ENCODE measurements at regions not wholly inside any gene's neighbourhood (a gene's known extent, or its start where the extent isn't known, plus 50 kb on each side); places are given as distances from the start of the nearest gene placed in this dataset.

DNA sequence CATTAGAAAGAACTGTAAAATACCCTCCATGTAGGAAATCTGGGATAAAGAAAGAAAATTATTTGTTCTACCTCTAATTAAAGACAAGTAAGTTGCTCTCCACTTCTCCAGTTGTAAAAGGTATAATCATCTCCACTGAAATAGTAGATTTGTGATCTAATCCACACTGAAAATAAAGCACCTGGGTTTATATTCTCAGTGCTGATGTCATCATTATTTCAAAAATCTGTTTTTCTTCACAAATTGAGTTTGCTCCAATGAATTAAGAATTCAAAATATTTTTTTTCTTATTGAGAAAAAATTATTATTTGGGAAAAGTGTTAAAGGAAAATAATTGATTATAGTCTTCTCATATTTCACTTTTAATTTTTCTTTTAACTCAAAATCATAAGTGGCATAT, 869.2 kb downstream of the SLC16A7 start:
- ATAC-seq (no peak), DNase-seq (no peak)
- Histone ChIP-seq H3K27me3 (no peaks in the 10 kb centered on the region), H3K27ac (no peak overlapping the region), H3K9me3 (no peaks in the 10 kb centered on the region), H3K4me3 (no peak overlapping the region), H3K36me3 (replicated peaks in 1 of 2; ENCODE audit: insufficient read depth in 1 of 2, low read depth in 2 of 2) (no peaks in the 10 kb centered on the region), H3K4me1 (no peaks in the 10 kb centered on the region)
- intact Hi-C loops (cut with DNase I), result no loop called here
- TF ChIP-seq, protein P1, sequence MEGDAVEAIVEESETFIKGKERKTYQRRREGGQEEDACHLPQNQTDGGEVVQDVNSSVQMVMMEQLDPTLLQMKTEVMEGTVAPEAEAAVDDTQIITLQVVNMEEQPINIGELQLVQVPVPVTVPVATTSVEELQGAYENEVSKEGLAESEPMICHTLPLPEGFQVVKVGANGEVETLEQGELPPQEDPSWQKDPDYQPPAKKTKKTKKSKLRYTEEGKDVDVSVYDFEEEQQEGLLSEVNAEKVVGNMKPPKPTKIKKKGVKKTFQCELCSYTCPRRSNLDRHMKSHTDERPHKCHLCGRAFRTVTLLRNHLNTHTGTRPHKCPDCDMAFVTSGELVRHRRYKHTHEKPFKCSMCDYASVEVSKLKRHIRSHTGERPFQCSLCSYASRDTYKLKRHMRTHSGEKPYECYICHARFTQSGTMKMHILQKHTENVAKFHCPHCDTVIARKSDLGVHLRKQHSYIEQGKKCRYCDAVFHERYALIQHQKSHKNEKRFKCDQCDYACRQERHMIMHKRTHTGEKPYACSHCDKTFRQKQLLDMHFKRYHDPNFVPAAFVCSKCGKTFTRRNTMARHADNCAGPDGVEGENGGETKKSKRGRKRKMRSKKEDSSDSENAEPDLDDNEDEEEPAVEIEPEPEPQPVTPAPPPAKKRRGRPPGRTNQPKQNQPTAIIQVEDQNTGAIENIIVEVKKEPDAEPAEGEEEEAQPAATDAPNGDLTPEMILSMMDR (IDR thresholded peaks at IDR 0.05), result no peak
- no peak for TF ChIP-seq POLR2A (IDR thresholded peaks at IDR 0.05)

DNA sequence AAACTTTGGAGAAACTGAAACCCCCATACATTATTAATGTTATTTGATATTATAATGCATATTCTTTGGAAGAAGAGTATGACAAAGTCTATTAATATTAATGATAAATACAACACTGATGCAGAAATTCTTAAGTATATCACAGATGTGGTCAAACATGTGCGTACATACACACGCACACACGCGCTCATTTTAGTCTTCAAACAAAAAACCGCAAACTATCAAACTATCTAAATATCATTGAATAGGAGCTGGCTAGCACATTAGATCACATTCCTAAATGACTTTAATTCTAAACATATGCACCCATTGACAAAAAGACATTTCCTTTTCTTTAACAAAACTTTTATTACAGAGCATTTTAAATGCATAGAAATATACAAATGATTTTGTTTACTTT, 872.7 kb downstream of the SLC16A7 start:
- intact Hi-C loops (cut with DNase I), result no loop called here
- H3K36me3 ChIP-seq (replicated peaks in 1 of 2; ENCODE audit: insufficient read depth in 1 of 2, low read depth in 2 of 2), result no peaks in the 10 kb centered on the region
- no peaks in the 10 kb centered on the region for H3K27me3 ChIP-seq
- DNase-seq (no peak), ATAC-seq (no peak)
- WGBS, 2 donors, result 93 to 94% methylated on average over 5 of the region's 5 CpGs
- H3K4me1 ChIP-seq, result no peaks in the 10 kb centered on the region
- no peak for TF ChIP-seq POLR2A (IDR thresholded peaks at IDR 0.05)
- TF ChIP-seq, protein P1 (IDR thresholded peaks at IDR 0.05), result no peak
- H3K27ac ChIP-seq, result no peak overlapping the region
- no peaks in the 10 kb centered on the region for H3K9me3 ChIP-seq
- no peak overlapping the region for H3K4me3 ChIP-seq

DNA sequence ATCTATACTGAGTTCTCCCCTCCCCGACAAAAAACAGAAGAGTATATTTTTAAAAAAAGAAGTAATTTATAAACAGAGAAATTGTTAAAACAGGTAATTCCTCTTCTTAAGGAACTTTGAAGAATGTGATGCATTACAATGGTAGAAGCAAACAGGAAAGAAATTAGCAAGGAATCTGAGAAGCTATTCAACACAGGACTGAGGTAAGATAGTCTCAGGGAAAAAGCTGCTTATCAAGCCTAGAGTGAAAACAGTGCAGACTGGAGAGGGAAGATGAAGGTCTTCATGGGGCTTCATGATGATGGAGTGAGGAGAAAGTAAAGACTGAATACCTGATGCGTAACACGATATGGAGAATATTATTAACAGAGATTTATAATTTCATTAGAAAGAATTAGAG, 880.0 kb downstream of the SLC16A7 start:
- no peak for DNase-seq
- Histone ChIP-seq H3K9me3 (no peaks in the 10 kb centered on the region), H3K27ac (no peak overlapping the region), H3K4me1 (no peaks in the 10 kb centered on the region), H3K27me3 (no peaks in the 10 kb centered on the region), H3K4me3 (no peak overlapping the region), H3K36me3 (replicated peaks in 1 of 2; ENCODE audit: insufficient read depth in 1 of 2, low read depth in 2 of 2) (no peaks in the 10 kb centered on the region)
- TF ChIP-seq, protein P1 (IDR thresholded peaks at IDR 0.05), result no peak
- no peak for TF ChIP-seq POLR2A (IDR thresholded peaks at IDR 0.05)
- WGBS, 2 donors, result 69 to 81% methylated on average over 3 of the region's 3 CpGs
- ATAC-seq, result no peak
- intact Hi-C loops (cut with DNase I), result no loop called here

DNA sequence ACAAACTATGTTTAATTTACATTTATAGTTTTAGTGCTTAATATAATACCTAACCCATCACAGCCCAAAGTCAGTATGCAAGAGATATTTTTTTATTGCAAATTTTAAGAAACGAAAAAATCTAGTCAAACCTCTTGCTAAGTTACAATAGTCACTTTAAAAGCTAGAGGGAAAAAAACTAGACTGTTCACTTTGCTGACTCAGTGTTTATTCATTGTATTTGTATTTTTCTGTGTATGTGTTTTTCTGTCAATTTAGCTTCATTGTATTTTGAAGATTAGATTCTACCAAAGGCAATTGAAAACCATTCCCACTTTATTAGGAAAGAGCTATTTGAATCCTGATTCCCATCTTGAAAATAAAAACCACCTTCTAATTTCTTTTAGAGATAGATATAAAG, 891.5 kb downstream of the SLC16A7 start:
- 52 to 62% methylated on average over 1 of the region's 1 CpG for WGBS, 2 donors
- intact Hi-C loops (cut with DNase I), result no loop called here
- no peak overlapping the region for H3K4me3 ChIP-seq
- no peak for DNase-seq
- H3K9me3 ChIP-seq, result no peaks in the 10 kb centered on the region
- H3K4me1 ChIP-seq, result no peaks in the 10 kb centered on the region
- H3K27me3 ChIP-seq, result no peaks in the 10 kb centered on the region
- no peak overlapping the region for H3K27ac ChIP-seq
- no peaks in the 10 kb centered on the region for H3K36me3 ChIP-seq (replicated peaks in 1 of 2; ENCODE audit: insufficient read depth in 1 of 2, low read depth in 2 of 2)
- ATAC-seq, result no peak
- no peak for TF ChIP-seq POLR2A (IDR thresholded peaks at IDR 0.05)

DNA sequence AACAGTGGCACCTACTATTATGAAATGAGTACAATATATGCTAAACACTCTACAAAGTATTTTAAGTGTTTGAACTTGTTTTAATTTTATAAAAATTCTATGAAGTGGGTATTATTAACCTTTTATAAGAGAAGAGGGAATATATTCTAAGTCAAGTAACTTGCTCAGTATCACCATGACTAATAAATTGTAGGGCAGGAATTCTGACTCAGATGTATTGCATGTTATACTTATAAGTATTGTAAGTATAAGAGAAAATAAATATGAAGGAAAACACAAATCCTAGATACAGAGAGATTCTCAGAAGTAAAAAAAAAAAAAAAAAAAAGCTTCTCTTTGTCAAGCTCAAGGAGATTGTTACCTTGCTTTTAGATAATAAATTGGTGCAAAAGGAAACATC, 893.2 kb downstream of the SLC16A7 start:
- no peaks in the 10 kb centered on the region for H3K27me3 ChIP-seq
- intact Hi-C loops (cut with DNase I), result no loop called here
- H3K27ac ChIP-seq, result no peak overlapping the region
- H3K9me3 ChIP-seq, result no peaks in the 10 kb centered on the region
- no peak for TF ChIP-seq POLR2A (IDR thresholded peaks at IDR 0.05)
- no peaks in the 10 kb centered on the region for H3K36me3 ChIP-seq (replicated peaks in 1 of 2; ENCODE audit: insufficient read depth in 1 of 2, low read depth in 2 of 2)
- H3K4me1 ChIP-seq, result no peaks in the 10 kb centered on the region
- ATAC-seq (no peak), DNase-seq (no peak)
- H3K4me3 ChIP-seq, result no peak overlapping the region

DNA sequence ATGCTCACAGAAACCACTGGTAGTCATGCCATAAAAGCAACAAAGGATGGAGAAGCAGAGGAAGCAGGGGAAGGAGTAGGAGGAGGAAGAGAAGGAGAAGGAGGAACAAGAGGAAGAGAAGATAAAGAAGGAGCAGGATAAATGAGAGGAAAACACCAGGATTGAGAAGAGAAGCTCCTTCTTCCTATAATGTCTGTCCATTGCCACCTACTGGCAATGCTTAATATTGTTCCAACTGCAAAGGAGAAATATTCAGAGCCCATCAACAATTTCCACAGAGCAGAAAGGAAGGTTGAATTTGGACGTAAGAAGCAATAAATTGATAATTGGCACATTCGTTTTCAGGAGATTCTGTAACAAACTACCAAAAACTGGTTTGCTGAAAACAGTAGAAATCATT, 898.4 kb downstream of the SLC16A7 start:
- no peaks in the 10 kb centered on the region for H3K4me1 ChIP-seq
- no peak overlapping the region for H3K27ac ChIP-seq
- TF ChIP-seq POLR2A (IDR thresholded peaks at IDR 0.05), result no peak
- TF ChIP-seq, protein P1 (IDR thresholded peaks at IDR 0.05), result peak; percentile 13 to 69 (median 66)
- WGBS, 2 donors, result 2 to 4% methylated on average over 2 of the region's 2 CpGs
- intact Hi-C loops (cut with DNase I), result no loop called here
- H3K27me3 ChIP-seq, result no peaks in the 10 kb centered on the region
- ATAC-seq, result peak; percentile 63
- DNase-seq, result peak in 1 of 4 donors; percentile 5
- no peaks in the 10 kb centered on the region for H3K36me3 ChIP-seq (replicated peaks in 1 of 2; ENCODE audit: insufficient read depth in 1 of 2, low read depth in 2 of 2)
- no peaks in the 10 kb centered on the region for H3K9me3 ChIP-seq
- no peak overlapping the region for H3K4me3 ChIP-seq
